Kidney glomerular epithelial cell (primary cell): ENCODE measurements at regions not wholly inside any gene's neighbourhood (a gene's known extent, or its start where the extent isn't known, plus 50 kb on each side); places are given as distances from the start of the nearest gene placed in this dataset.
A peak's percentile ranks its signal among the peaks of the same experiment; 100 is the strongest.
"Not testable (repeated sequence)": the region's sequence is repeated elsewhere in the genome, so short reads cannot be mapped to it uniquely, and the experiment has no call there.

Source experiments
- DNase-seq: peaks from one replicate; lab custom pipeline; 2025; lab: John Stamatoyannopoulos, UW

DNA sequence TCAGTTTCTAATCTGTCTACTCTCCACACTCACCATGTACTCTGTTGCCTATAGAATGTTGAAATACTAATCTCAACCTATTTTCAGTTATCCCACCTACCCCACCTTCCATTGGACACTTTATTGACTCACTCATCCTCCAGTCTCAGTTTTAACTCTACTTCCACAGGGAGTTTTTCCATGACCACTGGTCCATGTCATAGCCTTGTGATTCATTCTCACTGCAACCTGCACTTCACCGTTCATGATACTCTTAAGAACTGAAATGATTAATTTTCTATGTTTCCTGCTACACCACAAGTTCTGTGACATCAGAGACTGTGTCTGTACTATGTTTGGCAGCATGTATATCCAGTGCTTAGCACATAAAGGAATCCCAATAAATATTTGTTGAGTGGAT, 122.8 kb upstream of the HSF2 start:
- peak; percentile 86 for DNase-seq

DNA sequence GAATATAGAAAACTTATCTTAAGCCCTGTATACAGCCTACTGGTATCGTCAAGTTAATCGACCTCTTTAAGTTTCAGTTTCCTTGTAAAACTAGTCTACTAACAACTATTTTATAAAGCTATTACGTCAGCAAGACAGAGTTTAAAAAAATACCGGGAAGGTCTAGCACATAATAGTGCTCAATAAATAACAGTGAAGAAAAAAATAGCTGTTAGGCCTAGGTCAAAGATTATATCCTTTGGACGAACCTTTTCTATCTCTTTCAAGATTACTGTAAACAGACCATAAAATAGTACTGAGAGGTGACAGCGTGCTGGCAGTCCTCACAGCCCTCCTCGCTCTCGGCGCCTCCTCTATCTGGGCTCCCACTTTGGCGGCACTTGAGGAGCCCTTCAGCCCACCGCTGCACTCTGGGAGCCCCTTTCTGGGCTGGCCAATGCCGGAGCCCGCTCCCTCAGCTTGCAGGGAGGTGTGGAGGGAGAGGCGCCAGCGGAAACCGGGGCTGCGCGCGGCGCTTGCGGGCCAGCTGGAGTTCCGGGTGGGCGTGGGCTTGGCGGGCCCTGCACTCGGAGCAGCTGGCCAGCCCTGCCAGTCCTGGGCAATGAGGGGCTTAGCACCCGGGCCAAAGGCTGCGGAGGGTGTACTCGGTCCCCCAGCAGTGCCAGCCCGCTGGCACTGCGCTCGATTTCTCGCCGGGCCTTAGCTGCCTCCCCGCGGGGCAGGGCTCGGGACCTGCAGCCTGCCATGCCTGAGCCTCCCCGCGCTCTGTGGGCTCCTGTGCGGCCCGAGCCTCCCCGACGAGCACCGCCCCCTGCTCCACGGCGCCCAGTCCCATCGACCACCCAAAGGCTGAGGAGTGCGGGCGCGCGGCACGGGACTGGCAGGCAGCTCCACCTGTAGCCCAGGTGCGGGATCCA, 119.1 kb upstream of the HSF2 start:
- DNase-seq, result not testable (repeated sequence)

DNA sequence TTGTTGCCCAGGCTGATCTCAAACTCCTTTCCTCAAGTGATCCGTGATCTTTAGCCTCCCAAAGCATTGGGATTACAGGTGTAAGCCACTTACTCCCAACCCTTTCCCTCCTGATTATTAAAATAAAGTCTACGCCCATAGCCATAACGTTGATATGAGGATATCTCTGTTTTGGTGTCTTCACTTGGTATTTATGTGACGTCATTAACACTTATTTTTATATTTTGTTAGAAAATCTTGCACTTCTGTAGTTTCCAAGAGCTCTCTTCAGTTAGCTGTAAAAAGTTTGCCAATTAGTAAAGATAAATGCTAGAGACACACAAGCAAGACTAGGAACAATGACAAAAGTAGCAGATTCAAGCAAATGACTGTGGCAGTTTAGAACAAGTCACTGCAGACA, 115.6 kb upstream of the HSF2 start:
- no peak for DNase-seq

DNA sequence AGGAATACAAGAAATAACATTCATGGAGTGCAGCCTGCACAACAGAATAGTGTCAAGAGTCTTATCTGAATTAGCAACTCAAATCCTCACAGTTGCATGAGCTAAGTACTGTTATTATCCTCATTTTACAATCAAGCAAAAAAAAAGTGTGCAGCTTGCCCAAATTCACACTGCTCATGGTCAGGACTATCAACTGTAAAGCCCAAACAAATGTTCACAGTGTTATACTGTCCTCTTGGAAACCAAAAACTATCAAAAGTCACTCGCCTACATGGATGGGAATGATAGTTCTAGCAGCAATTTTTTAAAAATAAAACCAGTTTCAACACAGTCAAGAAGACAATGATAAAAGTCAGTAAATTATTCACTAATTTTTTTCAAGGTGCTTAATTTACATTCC, 114.6 kb upstream of the HSF2 start:
- DNase-seq, result no peak

DNA sequence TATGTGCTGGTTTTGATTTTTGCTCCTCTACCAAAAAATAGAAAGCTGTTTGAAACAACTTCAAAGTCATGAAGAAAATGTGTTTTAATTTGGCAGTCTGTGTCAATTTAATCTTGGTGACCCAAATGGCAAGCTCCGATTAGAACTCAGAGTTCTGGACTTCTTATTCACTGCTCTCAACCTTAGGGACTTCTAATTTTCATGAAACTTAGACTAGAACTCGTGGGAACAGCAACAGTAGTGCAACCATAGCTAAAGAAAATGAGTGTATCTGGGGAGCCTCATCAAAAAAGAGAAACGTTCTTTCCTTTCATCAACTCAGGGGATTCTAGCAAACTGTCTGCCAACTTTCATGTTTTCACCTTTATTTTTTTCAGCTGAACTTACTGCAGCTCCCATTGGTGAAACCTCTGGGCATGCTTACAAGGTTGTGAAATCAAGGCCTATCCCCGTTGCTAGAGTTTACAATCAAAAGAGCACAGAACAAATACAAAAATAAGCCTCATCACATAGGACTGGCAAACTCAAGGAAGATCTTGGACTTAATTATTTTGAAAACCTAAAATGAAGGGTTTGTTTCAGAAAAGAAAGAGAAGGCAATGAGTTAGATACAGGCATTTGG, 114.0 kb upstream of the HSF2 start:
- no peak for DNase-seq

DNA sequence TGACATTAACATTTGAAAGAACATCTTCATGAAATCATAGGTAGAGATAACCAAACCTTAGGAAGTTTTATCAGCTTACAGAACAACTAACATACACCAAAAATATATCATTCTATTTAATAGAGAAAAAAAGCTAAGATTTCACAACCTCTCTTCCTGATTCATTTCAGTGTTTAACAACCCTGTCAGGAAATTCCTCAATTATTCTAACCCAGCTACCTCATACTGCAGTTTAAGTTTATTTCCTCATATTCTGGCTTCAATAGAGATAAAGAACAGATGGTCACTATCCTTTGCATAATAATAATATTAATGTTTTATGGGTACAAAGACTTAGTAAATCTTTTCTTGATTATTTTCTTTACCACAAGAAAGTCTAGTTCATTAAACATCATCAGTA, 112.9 kb upstream of the HSF2 start:
- DNase-seq, result no peak

DNA sequence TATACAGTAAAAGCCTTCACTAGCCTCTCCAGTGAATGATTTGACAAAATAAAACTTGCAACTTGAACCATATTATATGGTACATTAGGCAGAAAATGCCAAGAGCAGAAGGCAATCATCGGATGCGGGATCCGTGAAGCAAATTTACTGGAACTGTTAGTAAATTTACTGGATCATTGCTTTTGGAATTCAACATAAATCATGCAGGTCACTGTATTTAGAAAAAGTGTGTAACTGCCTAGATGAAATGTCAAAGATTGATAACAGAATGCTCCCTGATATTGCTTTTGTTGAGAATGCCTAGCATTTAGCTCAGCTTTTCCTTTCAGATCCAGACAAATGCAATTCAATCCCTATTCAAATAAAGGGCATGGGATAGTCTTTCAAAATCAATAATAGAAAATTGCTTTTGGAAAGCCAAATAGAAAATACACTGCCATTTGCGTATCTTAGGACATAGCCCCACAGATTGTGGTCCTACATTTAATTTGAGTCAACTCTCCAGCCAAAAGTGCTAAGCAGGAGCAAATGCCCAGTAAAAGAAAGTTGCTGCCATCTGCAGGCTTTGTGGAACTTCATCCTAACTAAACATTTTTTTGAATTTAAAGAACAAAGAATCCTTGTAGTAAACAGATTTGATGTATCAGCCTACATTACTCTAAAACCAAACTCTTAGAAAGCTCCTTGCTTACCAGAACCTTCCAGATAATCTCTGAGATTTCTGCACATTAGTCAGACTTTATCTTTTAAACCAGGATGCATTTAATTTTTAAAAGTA, 109.5 kb upstream of the HSF2 start:
- peak; percentile 43 for DNase-seq

DNA sequence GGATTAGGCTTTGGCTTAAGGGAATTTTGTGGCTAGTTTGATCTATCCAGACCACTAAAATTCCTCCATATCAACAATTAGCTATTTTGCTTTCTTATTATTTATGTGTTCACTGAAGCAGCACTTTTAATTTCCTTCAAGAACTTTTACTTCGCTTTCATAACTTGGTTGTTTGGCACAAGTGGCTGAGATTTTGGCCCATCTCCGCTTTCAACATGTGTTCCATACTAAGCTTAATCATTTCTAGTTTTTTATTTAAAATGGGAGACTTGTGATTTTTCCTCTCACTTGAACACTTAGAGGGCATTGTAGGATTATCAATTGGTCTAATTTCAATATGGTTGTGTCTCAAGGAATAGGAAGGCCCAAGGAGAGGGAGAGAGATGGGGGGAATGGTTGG, 102.4 kb upstream of the HSF2 start:
- DNase-seq, result no peak

DNA sequence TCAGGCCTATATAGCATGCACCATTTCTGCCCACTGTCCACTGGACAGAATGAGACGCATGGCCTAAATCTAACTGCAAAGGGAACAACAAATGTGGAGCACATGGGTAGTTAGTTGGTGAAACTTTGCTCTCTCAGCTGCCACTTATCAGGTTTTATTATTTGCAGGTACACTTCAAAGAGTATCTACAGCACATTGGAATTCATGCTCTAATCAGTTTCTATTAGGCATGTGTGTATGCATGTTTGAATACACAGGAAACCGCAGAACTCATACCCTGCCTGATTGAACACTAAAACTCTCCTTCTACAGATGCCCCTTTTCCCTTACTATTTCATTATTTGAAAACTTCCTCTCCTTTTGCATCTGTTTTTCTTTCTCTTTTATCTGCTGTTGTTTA, 97.4 kb upstream of the HSF2 start:
- no peak for DNase-seq

DNA sequence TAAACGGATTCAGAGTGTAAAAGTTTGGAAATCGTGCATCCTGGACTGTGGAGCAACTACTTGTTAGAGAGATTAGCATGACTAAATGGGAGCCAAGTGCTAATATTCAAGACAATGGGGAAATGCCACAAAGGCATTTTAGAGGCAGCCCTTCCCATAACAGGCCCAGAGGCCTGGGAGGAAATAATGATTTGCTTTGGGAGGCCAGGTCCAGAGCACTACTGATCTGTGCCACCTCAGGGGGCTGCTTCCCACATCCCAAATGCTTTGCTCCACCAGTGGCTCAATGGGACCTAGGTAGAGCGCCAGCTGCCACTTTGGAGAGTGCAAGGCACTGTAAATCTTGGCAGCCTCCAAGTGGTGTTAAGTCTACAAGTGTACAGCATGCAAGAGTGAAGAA, 91.9 kb upstream of the HSF2 start:
- no peak for DNase-seq

DNA sequence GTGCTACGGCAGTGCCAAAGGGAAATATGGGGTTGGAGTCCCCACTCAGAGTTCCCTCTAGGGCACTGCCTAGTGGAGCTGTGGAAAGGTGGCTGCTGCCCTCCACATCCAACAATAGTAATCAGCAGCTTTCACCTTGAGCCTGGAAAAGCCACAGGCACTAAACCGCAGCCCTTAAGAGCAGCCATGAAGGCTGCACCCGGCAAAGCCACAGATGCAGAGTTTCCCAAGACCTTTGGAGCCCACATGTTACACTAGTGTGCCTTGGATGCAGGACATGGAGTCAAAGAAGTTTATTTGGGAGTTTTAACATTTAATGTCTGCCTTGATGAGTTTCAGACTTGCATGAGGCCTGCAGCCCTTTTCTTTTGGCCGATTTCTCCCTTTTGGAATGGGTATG, 91.4 kb upstream of the HSF2 start:
- DNase-seq, result no peak

DNA sequence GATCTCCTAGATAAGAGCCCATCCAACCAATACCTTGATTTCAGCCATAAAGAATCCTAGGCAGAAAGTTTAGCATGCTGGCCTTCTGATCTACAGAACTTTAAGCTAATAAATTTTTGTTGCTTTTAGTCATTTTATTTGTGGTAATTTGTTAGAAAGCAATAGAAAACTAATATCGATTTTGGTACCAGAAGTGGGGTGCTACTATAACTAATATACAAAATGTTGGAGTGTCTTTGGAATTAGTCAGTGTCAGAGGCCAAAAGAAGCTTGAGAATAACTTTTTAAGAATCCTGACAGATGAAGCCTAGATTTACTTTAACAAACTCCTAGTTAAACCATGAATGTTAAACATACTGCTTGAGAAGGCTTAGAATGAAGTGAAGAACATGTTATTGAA, 83.6 kb upstream of the HSF2 start:
- DNase-seq, result no peak

DNA sequence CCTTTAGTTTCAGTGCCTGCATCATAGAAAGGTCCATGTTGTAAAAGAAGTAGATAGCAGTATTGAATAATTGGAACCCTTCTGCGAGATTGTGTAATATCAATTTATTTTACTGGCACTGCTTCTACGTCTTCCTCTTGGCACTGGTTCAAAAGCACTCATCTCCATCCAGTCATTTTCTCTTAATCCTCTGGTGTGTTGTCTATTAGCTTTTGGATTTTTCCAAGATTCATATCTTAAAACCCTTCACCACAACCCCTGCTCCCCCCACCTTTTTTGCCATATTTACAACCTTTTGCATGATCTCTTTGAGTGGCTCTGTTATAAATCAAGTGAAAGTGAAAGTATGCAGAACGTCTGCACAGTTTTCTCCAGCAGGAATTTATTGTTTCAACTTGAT, 76.6 kb upstream of the HSF2 start:
- no peak for DNase-seq

DNA sequence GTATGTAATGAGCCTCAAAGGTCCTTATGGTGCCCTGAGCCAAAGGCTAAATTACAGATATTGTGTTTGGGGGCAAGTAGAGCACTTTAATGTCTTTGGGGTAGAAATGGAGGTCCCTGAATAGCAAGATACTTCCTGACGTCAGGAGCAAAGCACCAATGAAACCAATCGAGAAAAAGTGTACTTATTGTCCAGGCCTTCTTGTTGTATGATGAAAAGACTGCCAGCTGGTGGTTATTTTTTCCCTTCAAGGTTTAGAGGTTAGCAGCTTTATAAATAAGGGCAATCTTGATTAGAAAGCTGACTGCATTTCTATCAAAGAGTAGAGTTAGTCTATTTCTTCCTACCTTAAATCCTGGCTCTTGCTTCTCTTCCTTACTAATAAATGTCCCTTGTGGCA, 76.1 kb upstream of the HSF2 start:
- no peak for DNase-seq

DNA sequence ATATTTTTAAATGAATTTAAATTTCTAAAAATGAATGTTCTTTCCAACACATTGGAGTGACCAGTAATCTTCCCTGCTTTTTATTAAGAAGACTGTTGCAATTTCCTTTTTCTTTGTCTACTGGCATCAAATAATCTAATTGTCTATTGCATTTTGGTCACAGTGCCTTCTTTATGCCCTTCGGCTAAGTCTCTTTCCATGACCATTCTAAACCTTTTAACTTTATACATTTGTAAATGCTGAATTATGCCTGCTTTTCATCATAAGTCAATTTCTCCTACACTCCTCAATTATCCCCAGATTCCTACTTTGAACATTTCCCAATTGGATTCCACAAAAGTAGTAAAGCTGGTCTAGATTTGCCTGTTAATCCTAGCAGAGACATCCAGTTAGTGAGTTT, 69.1 kb upstream of the HSF2 start:
- no peak for DNase-seq

DNA sequence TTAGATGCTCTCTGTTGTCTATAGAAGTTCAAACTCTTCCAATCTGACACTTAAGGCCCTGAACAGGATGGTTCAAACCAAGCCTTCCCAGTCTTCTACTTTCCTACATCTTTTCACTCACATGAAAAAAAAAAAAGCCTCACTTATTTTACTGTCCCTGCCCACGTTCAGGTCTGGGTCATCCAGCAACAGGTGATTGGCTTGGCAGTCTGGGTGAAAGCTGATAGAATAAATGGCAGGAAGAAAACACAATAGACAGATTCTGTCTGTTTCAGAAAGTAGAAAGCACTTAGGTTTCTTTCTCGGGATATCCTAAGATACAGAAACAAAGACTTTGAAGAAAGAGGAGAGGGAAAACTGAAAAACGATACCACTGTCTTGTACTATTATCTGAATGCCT, 61.8 kb upstream of the HSF2 start:
- no peak for DNase-seq

DNA sequence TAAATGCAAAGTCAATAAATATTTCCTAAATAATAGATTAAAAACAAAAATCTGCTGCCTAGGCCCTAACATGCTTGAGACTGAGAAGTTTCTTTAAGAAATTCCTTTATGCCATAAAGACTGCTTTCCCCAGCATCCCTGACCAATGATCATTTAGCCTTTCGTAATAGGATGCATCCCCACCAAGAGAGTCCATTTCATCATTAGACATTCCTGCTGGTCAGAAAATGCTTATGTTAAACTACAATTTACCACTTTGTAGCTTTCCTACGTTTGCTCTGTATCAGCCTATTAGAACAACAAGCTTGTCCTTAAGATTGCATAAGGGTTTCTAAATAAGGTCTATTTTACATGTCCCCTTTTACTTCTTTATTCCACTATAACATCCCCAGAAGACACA, 59.8 kb upstream of the HSF2 start:
- no peak for DNase-seq

DNA sequence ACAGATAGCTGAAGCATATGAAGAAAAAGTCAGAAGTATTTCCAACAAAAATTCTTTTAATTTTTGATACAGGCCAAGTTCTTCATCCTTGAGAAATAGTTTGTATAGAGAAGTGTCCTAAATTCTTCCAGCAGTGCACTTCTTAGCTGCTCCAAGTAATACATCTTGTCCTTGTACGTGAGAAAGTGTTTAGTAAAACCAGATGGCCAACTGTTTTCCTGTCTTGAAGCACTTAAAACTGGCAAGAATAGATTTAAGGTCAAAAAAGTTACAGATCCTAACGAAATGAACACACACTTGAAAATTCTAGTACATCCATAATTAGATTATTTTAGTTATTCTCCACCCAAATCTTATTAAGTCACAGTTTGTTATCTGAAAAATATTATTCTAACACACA, 52.2 kb upstream of the HSF2 start:
- no peak for DNase-seq

DNA sequence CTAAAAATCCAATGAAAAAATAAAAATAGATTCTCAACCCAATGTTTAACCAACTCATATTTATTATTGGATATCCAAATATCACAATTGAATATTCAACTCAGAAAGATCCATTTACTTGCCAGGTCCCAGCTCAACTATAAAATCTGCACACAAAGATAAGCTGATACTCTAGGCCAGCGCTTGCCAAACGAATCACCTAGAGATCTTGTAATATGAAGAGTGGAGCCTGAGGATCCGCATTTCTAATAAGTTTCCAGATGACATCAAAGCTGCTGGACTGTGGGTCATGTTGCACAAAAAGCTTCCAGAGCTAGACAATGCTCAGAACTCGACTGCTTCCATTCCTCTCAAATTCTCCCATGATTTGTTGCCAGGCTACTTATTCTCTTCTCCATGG, 51.7 kb upstream of the HSF2 start:
- DNase-seq, result no peak
